Activated naive CD4-positive, alpha-beta T cell treated with anti-CD3 and anti-CD28 coated beads, Interleukin-2, amount 10 ng/mL, durations not matched to agents 7 days and 5 days (primary cell): ENCODE measurements at regions not wholly inside any gene's neighbourhood (a gene's known extent, or its start where the extent isn't known, plus 50 kb on each side); places are given as distances from the start of the nearest gene placed in this dataset.
"Not testable (repeated sequence)": the region's sequence is repeated elsewhere in the genome, so short reads cannot be mapped to it uniquely, and the experiment has no call there.

Experiments used
- CTCF ChIA-PET: fragments of 350-600 bp; sonication (Branson Sonifier 250); formaldehyde crosslinking; loops from one replicate; lab custom pipeline; 2021; ENCODE audit warnings: antibody characterized with exemption; lab: Charles Lee
- DNase-seq: peaks from one replicate; pipeline ENCODE4 v3.0.0-alpha.2; 2020
- H3K27ac Mint-ChIP-seq: one replicate; pipeline ENCODE4 v1.8.0; 2021; ENCODE audit warnings: mild to moderate bottlenecking, moderate library complexity, mixed read lengths
- H3K27me3 Mint-ChIP-seq: one replicate; pipeline ENCODE4 v1.8.0; 2021; ENCODE audit warnings: mild to moderate bottlenecking, mixed read lengths
- H3K36me3 Mint-ChIP-seq: one replicate; pipeline ENCODE4 v1.8.0; 2021; ENCODE audit warnings: mixed read lengths
- H3K4me1 Mint-ChIP-seq: one replicate; pipeline ENCODE4 v1.8.0; 2021; ENCODE audit warnings: mixed read lengths
- H3K4me3 Mint-ChIP-seq: one replicate; pipeline ENCODE4 v1.8.0; 2021; ENCODE audit warnings: mild to moderate bottlenecking, moderate library complexity, mixed read lengths
- H3K9me3 Mint-ChIP-seq: one replicate; pipeline ENCODE4 v1.8.0; 2021; ENCODE audit warnings: mixed read lengths

DNA sequence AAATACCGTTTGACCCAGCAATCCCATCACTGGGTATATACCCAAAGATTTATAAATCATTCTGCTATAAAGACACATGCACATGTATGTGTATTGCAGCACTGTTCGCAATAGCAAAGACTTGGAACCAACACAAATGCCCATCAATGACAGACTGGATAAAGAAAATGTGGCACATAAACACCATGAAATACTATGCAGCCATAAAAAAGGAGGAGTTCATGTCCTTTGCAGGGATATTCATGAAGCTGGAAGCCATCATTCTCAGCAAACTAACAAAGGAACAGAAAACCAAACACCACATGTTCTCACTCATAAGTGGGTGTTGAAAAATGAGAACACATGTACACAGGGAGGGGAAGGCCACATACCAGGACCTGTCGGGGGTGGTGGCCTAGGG is 86.5 kb upstream of the FGGY start:
- H3K4me1 Mint-ChIP-seq, H3K9me3 Mint-ChIP-seq, CTCF ChIA-PET, H3K27ac Mint-ChIP-seq, H3K36me3 Mint-ChIP-seq, DNase-seq, H3K4me3 Mint-ChIP-seq: not testable (repeated sequence)
- H3K27me3 Mint-ChIP-seq = peaks cover 21% of the 10 kb centered on the region

DNA sequence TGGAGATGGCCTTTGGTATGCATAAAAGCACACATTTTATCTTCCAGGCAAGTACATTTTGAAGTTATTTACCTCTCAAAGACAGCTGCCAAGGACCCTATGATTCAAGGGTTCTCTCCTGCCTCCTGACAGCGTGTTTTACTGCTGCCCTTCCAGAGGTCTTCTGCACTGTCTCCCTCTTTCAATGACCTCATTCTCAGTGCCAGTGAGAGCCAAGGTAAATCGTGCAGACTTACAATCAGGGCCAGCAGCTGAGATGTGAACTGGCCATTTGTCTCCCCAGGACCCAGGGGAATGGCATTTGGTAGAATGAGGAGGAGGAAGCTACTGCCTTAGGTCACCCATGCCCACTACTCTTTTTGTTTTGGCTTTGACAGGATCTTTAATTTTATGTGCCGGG is 84.2 kb upstream of the FGGY start:
- CTCF ChIA-PET = no interaction called here
- Mint-ChIP-seq H3K27me3 (peaks cover 8% of the 10 kb centered on the region), H3K9me3 (peaks cover 6% of the 10 kb centered on the region), H3K27ac (no peak overlapping the region), H3K4me1 (no peaks in the 10 kb centered on the region), H3K4me3 (no peak overlapping the region), H3K36me3 (no peaks in the 10 kb centered on the region)
- DNase-seq = no peak

DNA sequence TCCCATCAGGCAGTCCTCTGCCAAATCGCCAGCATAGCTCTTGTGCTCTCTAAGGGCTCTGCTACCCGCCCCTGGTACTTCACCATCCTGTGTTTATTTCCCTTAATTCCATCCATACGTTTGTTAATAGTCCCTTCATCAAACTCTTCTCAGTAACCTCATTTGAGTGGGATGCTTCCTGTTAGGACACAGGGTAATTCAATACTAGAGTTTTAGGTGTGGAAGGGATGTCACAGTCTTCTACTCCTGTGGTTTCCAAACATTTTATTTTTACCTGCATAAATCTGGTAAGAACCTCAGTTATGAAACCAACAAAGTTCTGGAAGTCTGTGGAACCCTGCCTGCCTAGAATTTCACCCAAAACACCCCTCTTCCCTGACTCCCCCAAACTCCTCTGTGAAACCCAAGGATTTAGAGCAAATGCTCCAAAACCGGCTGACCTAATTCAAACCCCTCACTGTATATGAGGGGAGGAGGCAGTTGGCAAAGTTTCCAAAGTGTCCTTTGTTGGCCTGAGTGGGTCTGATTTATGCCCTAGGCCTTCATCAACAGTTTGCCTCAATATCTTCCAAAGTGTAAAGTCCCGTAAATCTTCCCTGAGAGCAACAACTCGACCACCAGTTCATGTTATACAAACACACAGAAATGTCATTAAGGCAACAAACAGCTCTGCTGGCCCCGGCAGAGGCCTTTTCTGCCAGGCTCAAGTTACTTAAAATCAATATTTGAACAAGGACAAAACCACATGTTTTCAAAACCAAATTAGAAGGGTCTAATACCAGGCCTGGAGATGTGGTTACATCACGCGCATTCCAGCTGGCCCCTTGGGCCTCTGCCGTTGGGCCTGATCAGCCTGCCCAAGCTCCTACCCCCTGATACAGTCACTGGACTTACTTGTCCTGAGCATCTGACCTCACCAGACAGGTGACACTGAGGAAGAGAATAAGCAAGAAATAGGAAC is 82.4 kb upstream of the FGGY start:
- H3K9me3 Mint-ChIP-seq = peaks cover 7% of the 10 kb centered on the region
- no peak overlapping the region for H3K4me3 Mint-ChIP-seq
- no peaks in the 10 kb centered on the region for H3K4me1 Mint-ChIP-seq

DNA sequence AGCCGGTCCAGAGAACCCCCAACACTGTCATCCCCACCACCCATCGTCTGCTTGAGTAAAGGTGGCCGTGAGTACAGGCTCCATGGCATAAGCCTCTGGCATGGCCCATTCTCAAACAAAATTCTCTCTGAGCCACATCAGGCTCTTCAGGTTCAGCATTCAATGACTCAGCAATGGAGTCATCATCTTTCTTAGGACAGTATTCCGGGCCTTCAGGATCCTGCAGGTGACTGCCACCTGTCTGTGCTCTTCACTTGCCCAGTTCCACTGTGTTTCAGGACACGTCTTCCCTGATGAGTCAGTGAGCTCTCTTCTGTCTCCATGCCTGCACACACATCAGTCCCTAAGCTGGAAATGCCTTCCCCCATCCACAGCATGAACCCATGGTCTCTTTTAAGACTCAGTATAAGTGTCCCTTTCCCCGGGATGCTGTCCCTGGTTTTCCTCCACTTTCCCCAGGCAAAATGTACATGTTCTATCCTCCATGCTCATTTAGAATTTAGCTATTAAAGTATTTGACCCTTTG is 81.1 kb upstream of the FGGY start:
- Mint-ChIP-seq H3K27me3 (peaks cover 13% of the 10 kb centered on the region), H3K9me3 (peaks cover 6% of the 10 kb centered on the region), H3K4me1 (no peaks in the 10 kb centered on the region), H3K27ac (no peak overlapping the region), H3K36me3 (no peaks in the 10 kb centered on the region), H3K4me3 (no peak overlapping the region)
- CTCF ChIA-PET = interaction anchor here (0.7 kb wide), 1 partner anchor 8 kb away, joined by 4 read pairs; no protein-coding TSS in a partner anchor
- no peak for DNase-seq

More for the DNA sequence above, 82.4 kb upstream of the FGGY start:
- H3K27me3 Mint-ChIP-seq = peaks cover 8% of the 10 kb centered on the region
- no peaks in the 10 kb centered on the region for H3K36me3 Mint-ChIP-seq
- no peak overlapping the region for H3K27ac Mint-ChIP-seq
- DNase-seq = no peak
- CTCF ChIA-PET = no interaction called here

DNA sequence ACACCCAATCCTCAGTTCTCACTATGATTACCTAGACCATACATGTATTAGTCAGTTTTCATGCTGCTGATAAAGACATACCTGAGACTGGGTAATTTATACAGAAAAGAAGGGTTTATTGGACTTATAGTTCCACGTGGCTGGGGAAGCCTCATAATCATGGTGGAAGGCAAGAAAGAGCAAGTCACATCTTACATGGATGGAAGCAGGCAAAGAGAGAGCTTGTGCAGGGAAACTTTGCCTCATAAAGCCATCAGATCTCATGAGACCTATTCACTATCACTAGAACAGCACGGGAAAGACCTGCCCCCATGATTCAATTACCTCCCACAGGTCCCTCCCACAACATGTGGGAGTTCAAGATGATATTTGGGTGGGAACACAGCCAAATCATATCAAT is 79.5 kb upstream of the FGGY start:
- DNase-seq, H3K4me3 Mint-ChIP-seq, H3K4me1 Mint-ChIP-seq, CTCF ChIA-PET, H3K27ac Mint-ChIP-seq, H3K36me3 Mint-ChIP-seq, H3K9me3 Mint-ChIP-seq: not testable (repeated sequence)
- peaks cover 10% of the 10 kb centered on the region for H3K27me3 Mint-ChIP-seq

DNA sequence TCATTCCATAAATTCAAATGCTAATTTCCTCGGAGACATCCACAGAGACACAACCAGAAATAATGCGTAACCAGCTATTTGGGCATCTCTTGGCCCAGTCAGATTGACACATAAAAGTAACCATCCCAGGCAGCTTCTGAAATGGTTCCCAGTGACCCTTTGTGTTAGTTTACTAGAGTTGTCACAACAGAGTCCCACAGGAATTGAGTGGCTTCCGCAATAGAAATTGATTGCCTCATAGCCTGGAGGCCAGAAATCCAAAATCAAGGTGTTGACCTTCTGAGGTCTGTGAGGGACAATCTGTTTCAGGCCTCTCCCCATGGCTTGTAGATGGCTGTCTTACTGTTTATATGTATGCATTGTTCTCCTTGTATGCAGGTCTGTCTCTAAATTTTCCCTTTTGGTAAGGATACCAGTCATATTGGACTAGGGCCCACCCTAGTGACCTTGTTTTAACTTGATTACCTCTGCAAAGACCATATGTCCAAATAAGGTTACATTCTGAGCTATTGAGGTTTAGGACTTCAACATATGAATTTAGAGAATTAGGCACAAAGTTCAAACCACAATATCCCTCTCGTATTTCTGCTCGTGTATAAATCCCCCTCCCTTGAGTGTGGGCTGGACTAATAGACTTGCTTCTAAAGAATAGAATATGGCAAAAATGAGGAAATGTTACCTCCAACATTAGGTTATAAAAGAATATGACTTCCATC is 78.2 kb upstream of the FGGY start:
- Mint-ChIP-seq H3K27ac (no peak overlapping the region), H3K9me3 (peaks cover 6% of the 10 kb centered on the region), H3K4me3 (no peak overlapping the region), H3K4me1 (no peaks in the 10 kb centered on the region), H3K27me3 (peaks cover 6% of the 10 kb centered on the region), H3K36me3 (no peaks in the 10 kb centered on the region)
- CTCF ChIA-PET = no interaction called here
- DNase-seq = no peak

DNA sequence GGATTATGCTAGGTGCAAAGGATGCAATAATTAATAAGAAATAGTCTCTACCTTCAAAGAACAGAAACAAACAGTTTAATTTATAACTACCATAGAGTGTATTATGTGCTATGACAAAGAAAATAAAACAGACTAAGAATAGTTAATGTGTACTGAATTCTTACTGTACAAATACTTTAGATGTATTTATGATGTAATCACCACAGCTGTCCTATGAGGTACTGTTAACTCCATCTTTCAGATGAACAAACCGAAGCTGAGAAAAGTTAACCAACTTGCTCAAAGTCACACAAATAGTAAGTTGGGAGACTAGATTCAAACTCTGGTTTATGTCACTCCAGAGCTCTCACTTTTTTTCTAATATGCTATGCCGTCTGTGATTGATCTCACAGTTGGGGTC is 77.0 kb upstream of the FGGY start:
- DNase-seq = no peak
- peaks cover 6% of the 10 kb centered on the region for H3K9me3 Mint-ChIP-seq
- H3K27me3 Mint-ChIP-seq = peaks cover 6% of the 10 kb centered on the region
- no peaks in the 10 kb centered on the region for H3K4me1 Mint-ChIP-seq
- H3K27ac Mint-ChIP-seq = no peak overlapping the region
- H3K36me3 Mint-ChIP-seq = no peaks in the 10 kb centered on the region
- no peak overlapping the region for H3K4me3 Mint-ChIP-seq
- CTCF ChIA-PET = interaction anchor here (0.8 kb wide), 1 partner anchor 270 kb away, joined by 3 read pairs; no protein-coding TSS in a partner anchor

DNA sequence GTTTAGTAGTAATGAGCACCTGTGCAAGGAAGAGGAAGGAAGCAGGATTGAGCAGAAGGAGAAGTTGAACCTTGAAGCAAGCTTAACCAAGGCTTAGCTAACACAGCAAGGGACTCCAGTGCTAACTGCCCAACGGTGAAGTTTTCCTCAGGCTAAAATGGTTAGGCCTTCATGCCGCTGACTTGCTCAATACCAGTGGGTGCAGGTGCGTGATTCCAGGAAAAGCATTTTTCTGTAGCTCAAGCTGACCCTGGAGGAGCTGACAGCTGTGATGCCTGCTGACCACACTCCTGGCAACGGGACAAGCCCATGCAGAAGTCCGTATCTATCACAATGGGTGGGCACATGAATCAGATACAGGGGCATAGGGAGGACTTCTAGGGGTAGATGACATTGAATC is 76.5 kb upstream of the FGGY start:
- Mint-ChIP-seq H3K4me1 (no peaks in the 10 kb centered on the region), H3K36me3 (no peaks in the 10 kb centered on the region), H3K27ac (no peak overlapping the region), H3K27me3 (peaks cover 6% of the 10 kb centered on the region), H3K9me3 (peaks cover 6% of the 10 kb centered on the region), H3K4me3 (no peak overlapping the region)
- DNase-seq = no peak
- CTCF ChIA-PET = interaction anchor here (0.8 kb wide), 1 partner anchor 271 kb away, joined by 3 read pairs; no protein-coding TSS in a partner anchor

DNA sequence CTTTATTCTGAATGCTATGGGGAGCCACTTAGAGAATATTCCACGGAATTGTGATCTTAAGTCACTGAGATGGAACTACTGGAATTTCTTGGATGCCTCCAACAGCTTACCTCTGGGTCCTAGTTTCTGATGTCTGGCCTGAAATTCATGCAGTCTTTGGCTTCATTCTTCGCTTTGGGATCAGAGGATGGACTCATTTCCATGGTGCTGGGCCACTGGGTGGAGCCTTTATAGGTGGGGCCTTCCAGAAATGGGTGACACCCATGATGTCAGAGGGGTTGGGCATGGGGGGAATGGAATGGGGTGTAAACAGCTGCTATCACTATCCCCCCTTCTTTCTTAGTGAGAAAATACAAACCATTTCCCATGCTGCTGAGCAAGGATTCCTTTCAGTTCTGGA is 73.7 kb upstream of the FGGY start:
- CTCF ChIA-PET = no interaction called here
- DNase-seq = no peak
- Mint-ChIP-seq H3K27ac (no peak overlapping the region), H3K36me3 (no peaks in the 10 kb centered on the region), H3K4me1 (no peaks in the 10 kb centered on the region), H3K4me3 (no peak overlapping the region), H3K9me3 (no peaks in the 10 kb centered on the region), H3K27me3 (peaks cover 6% of the 10 kb centered on the region)

DNA sequence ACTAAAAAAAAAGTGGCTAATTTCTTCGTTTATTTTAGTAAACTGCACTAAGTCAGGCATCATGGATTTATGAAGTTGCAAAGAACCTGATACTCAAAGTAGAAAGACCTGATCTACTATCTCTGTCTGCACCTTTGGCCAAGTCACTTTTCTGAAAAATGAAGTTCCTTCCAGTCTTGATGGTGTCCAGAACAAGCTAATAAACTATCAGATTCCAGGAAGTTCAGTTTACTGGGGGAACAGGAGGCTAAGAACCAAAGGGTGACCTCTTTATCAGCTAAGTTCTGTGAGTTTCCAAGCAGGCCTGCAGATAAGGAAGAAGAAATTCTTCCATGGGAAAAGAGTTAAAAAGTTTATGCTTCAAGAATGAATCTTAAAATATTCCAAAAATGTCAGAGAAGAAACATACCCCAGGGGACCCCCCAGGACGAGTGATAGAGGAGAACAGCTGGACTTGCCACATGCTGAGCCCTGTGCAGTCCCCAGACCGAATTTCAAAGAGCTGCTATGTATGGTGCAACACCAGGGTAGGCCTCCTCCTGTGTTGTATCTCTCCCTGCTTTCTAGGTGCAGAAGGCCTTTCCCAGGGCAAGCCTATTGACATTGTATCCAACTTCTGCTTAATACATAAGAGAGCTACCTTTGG is 72.8 kb upstream of the FGGY start:
- Mint-ChIP-seq H3K4me1 (no peaks in the 10 kb centered on the region), H3K4me3 (no peak overlapping the region), H3K27ac (no peak overlapping the region), H3K36me3 (no peaks in the 10 kb centered on the region), H3K9me3 (no peaks in the 10 kb centered on the region), H3K27me3 (peaks cover 6% of the 10 kb centered on the region)
- DNase-seq = no peak
- CTCF ChIA-PET = interaction anchor here (0.6 kb wide), 1 partner anchor 96 kb away, joined by 3 read pairs; no protein-coding TSS in a partner anchor

DNA sequence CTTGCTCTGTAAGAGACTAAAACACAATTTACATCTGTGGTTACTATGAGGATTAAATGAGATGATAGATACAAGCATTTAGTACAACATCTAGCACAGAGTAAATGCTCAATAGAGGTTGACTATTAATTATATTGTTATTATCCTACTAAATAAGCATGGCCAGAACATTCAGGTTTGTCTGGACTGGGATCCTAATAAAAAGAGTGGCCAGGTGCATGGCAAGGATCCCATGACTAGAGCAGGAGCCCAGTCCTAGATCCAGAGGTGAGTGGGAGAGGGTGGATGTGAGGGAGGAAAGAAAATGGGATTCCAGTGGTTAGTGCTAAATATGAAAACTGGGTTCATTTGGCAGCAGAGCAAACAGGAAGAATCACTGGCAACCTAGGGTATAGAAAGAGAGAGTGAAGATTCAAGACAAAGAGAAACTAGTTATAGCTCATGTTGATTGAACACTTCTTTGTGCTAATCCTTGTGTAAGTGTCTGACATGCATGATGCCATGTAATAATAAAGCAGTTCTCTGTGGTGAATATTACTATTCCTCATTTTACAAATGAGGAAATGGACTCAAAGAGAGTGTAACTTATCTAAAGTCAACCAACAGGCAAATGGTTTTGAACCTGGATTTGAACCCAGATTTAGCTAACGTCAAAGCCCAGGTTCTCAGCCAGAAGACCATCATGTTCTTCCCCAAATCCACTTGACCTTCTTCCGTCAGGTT is 71.1 kb upstream of the FGGY start:
- H3K27ac Mint-ChIP-seq = no peak overlapping the region
- H3K4me1 Mint-ChIP-seq = no peaks in the 10 kb centered on the region
- H3K4me3 Mint-ChIP-seq = no peak overlapping the region
- CTCF ChIA-PET = no interaction called here
- H3K27me3 Mint-ChIP-seq = peaks cover 2% of the 10 kb centered on the region
- H3K36me3 Mint-ChIP-seq = no peaks in the 10 kb centered on the region
- no peaks in the 10 kb centered on the region for H3K9me3 Mint-ChIP-seq
- DNase-seq = no peak

DNA sequence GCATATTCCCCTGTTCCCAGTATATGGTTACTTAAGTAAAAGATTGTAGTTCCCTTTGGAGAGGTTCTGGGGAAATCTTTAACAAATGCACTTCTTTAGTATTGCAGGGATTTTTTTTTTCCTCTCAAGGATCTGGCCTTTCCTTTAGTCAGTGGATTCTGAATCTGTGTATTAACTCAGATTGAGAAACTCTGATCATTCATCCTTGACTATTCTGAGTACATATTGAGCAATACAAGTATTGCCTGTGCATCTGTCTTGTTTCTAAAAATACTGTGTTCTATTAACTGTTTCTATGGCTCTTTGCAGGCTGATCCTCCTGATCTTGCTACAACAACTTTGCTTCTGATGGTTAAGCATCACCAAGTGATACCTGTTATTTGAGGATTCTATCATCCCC is 67.8 kb upstream of the FGGY start:
- Mint-ChIP-seq H3K27ac (no peak overlapping the region), H3K9me3 (no peaks in the 10 kb centered on the region), H3K4me3 (no peak overlapping the region), H3K36me3 (no peaks in the 10 kb centered on the region), H3K4me1 (no peaks in the 10 kb centered on the region), H3K27me3 (no peaks in the 10 kb centered on the region)
- CTCF ChIA-PET = no interaction called here
- no peak for DNase-seq

DNA sequence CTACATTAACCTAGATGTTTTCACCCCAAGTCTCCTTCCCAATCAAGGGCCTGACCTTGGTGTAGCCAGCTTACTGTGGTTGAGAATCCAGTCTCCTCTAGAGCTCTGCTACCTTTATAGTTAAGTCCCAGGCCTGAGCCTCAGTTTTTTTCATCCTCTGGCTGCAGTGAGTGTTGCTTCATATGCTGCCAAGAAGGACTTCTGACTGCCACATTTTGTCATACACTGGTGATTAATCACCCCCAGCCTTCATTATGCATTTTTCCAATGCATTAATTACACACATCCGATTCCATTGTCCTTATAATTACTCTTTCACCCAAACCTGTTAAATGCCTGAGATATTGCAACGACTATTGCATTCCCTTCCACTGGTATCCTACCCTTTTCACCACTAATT is 66.3 kb upstream of the FGGY start:
- Mint-ChIP-seq H3K36me3 (no peaks in the 10 kb centered on the region), H3K9me3 (no peaks in the 10 kb centered on the region), H3K4me3 (no peak overlapping the region), H3K4me1 (no peaks in the 10 kb centered on the region), H3K27me3 (no peaks in the 10 kb centered on the region), H3K27ac (no peak overlapping the region)
- no peak for DNase-seq
- CTCF ChIA-PET = no interaction called here

DNA sequence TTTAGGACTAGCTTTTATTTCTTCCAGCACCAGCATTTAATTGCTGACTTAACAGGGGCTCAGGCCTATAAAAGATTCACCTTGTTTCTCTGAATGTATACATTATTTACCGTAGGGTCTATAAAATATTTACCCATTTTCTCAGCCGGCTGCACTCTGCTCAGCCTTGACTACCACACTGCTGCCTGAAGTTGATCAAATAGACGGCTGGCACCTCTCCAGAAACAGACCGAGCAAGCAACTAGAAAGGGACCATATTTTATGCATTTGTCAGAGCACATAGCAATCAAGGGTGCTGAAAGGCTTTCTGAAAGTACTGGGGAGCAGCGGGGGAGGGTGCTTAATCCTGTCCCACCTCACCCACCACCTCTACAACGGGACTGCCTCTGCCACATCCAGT is 64.7 kb upstream of the FGGY start:
- Mint-ChIP-seq H3K27me3 (no peaks in the 10 kb centered on the region), H3K9me3 (no peaks in the 10 kb centered on the region), H3K4me3 (no peak overlapping the region), H3K27ac (no peak overlapping the region), H3K4me1 (no peaks in the 10 kb centered on the region), H3K36me3 (no peaks in the 10 kb centered on the region)
- no peak for DNase-seq
- CTCF ChIA-PET = no interaction called here
